ENCODE measurements at regions not wholly inside any gene's neighbourhood (a gene's known extent, or its start where the extent isn't known, plus 50 kb on each side); places are given as distances from the start of the nearest gene placed in this dataset.

DNA sequence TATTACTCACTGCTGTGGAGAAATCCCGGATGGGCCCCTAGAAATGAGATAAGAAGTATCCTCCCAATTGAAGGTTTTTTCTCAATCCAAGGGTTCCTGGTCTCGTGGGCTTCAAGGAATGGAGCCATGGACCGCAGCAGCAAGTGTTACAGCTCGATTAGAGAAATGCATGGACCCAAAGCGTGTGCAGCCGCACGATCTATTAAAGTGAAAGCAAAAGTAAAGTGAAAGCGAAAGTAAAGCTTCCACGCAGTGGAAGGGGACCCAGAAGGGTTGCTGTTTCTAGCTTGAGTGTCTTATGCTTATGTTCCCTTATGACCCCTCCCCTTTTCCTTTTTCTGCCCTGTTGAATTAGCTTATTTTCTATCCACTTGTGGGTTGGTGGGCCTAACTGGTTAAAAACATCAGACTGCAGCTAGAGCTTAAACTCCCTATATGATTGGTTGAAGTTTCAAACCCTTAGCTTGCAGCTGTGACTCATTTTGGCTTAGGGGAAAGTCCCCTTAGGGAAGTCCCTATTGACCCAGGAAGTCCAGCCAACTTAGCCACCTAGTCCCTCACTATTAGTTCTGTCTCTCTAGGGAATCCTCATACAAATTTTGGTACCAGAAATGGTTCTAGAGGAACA is 1111.8 kb downstream of the TAF11L14 start:
- H2BK15ac ChIP-seq (ENCODE audit: low read length), result no peak overlapping the region
- no peak overlapping the region for H3K27ac ChIP-seq (ENCODE audit: low read depth, low read length)
- no peak overlapping the region for H4K91ac ChIP-seq (replicated peaks; ENCODE audit: insufficient read length, low read length)
- no peak overlapping the region for H3K4ac ChIP-seq (replicated peaks; ENCODE audit: insufficient read length, low read depth, low read length)
- no peak for DNase-seq (ENCODE audit: low read depth in 1 of 2, low spot score in 2 of 2)
- no peak overlapping the region for H3K18ac ChIP-seq (ENCODE audit: extremely low read depth, low read length)
- H2BK12ac ChIP-seq (ENCODE audit: low read depth, low read length), result no peak overlapping the region
- no peak overlapping the region for H2AFZ ChIP-seq (ENCODE audit: low read length)
- peaks cover 2 to 10% of the 10 kb centered on the region in 2 experiments; a peak in 1 of 4 replicates for H3K9me3 ChIP-seq (ENCODE audit: insufficient read depth in 2 of 2, low read depth in 1 of 2, low read length in 1 of 2)
- H3K9ac ChIP-seq (replicated peaks in 1 of 4; ENCODE audit: extremely low read depth in 1 of 4, low read depth in 3 of 4, low read length in 3 of 4), result no peak overlapping the region
- no peak overlapping the region for H2BK5ac ChIP-seq (ENCODE audit: low read depth, low read length)
- no peak overlapping the region for H3K4me3 ChIP-seq (ENCODE audit: extremely low read depth in 1 of 4, insufficient read depth in 2 of 4, low read depth in 3 of 4, low read length in 4 of 4)
- no peaks in the 10 kb centered on the region for H3K23me2 ChIP-seq (ENCODE audit: low read depth, low read length)
- ChIA-PET POLR2A (ENCODE audit: partially characterized antibody) (no interaction called here), CTCF (ENCODE audit: partially characterized antibody) (no interaction called here)
- no peak overlapping the region for H2BK20ac ChIP-seq (ENCODE audit: low read length)
- H2BK120ac ChIP-seq (replicated peaks; ENCODE audit: low read depth, low read length), result no peak overlapping the region
- no peaks in the 10 kb centered on the region for H3K27me3 ChIP-seq (replicated peaks in 1 of 4; ENCODE audit: control insufficient read depth in 3 of 4, extremely low read depth in 1 of 4, insufficient read depth in 3 of 4, low read length in 3 of 4)
- no peak overlapping the region for H2AK5ac ChIP-seq (ENCODE audit: low read depth, low read length)
- no peak overlapping the region for H3K4me2 ChIP-seq (ENCODE audit: insufficient read depth in 1 of 2, low read depth in 2 of 2, low read length in 2 of 2)
- H4K5ac ChIP-seq (ENCODE audit: insufficient read length, low read depth, low read length), result no peak overlapping the region
- FAIRE-seq, result no peak
- no peaks in the 10 kb centered on the region for H3K79me2 ChIP-seq (ENCODE audit: control insufficient read depth in 1 of 2, insufficient read depth in 2 of 2, low read length in 2 of 2)
- no peak overlapping the region for H4K8ac ChIP-seq (ENCODE audit: extremely low read depth, insufficient read depth, low read length)
- H4K20me1 ChIP-seq (replicated peaks in 1 of 2; ENCODE audit: control insufficient read depth in 1 of 2, insufficient read depth in 2 of 2, low read length in 2 of 2), result no peaks in the 10 kb centered on the region
- H3K79me1 ChIP-seq (ENCODE audit: low read depth, low read length), result no peaks in the 10 kb centered on the region
- H3K36me3 ChIP-seq (ENCODE audit: control insufficient read depth in 2 of 4, insufficient read depth in 4 of 4, low read length in 3 of 4), result no peaks in the 10 kb centered on the region; a peak in 1 of 8 replicates
- no peak overlapping the region for H3K23ac ChIP-seq (ENCODE audit: insufficient read length)
- H3K14ac ChIP-seq (ENCODE audit: insufficient read length), result no peak overlapping the region
- H3K4me1 ChIP-seq (replicated peaks in 1 of 4; ENCODE audit: control insufficient read depth in 3 of 4, insufficient read depth in 4 of 4, low read length in 3 of 4), result no peaks in the 10 kb centered on the region
- TF ChIP-seq SP2 (IDR thresholded peaks at IDR 0.05; ENCODE audit: low read length), result no peak
- TF ChIP-seq TAF1 (IDR thresholded peaks at IDR 0.05; ENCODE audit: low read depth, low read length), result no peak
- TF ChIP-seq RNF2 (IDR thresholded peaks at IDR 0.05; ENCODE audit: borderline replicate concordance, low read depth, low read length, missing control alignments, poor library complexity, severe bottlenecking), result no peak
- no peak for TF ChIP-seq MAX (IDR thresholded peaks at IDR 0.05)
- no peak for TF ChIP-seq CHD1 (IDR thresholded peaks at IDR 0.05; ENCODE audit: low read depth, low read length)
- no peak for TF ChIP-seq SP4 (IDR thresholded peaks at IDR 0.05; ENCODE audit: low read length)
- no peak for TF ChIP-seq POLR2AphosphoS5 (IDR thresholded peaks at IDR 0.05; ENCODE audit: low read depth, low read length)
- TF ChIP-seq TCF12 (IDR thresholded peaks at IDR 0.05; ENCODE audit: low read depth, low read length), result no peak
- TF ChIP-seq KDM5A (IDR thresholded peaks at IDR 0.05; ENCODE audit: low read length), result no peak
- TF ChIP-seq RXRA (IDR thresholded peaks at IDR 0.05; ENCODE audit: insufficient read depth, low read depth, low read length), result no peak
- WGBS, 2 experiments (ENCODE audit: extremely low coverage in 1 of 2, insufficient coverage in 1 of 2, insufficient read length in 1 of 2, insufficient replicate concordance in 2 of 2, low coverage in 1 of 2, low lambda C conversion rate in 2 of 2, missing lambda C conversion rate in 1 of 2), result 88% methylated on average over 9 of the region's 9 CpGs; no CpG with 5 or more reads in 1 of the 2 experiments
- no peak overlapping the region for H3K56ac ChIP-seq (replicated peaks; ENCODE audit: insufficient read length, low read depth, low read length)

All from H1 (cell line).